Gastroesophageal sphincter (tissue), 4 donors: ENCODE measurements at regions not wholly inside any gene's neighbourhood (a gene's known extent, or its start where the extent isn't known, plus 50 kb on each side); places are given as distances from the start of the nearest gene placed in this dataset.

Experiments
- ATAC-seq: fragments of 150-250 bp; one replicate; pipeline ENCODE4 v1.9.1; 2016; ENCODE audit warnings: mild to moderate bottlenecking, moderate library complexity
- H3K27ac ChIP-seq, 4 donors: fragments of 200-600 bp; sonication (generic) in 3 of 4; 1 replicate in 3 of 4; 2 replicates in 1 of 4; pipeline ENCODE4 v1.5.1; 2016 to 2019
- H3K27me3 ChIP-seq: fragments of 200-600 bp; sonication (generic); one replicate; pipeline ENCODE4 v1.5.1; 2019
- H3K36me3 ChIP-seq, 2 donors: fragments of 200-600 bp; sonication (generic); one replicate each; pipeline ENCODE4 v1.5.1; 2019; ENCODE audit warnings: control low read depth in 1 of 2
- H3K4me1 ChIP-seq, 3 donors: fragments of 200-600 bp; sonication (generic); 1 replicate in 2 of 3; 2 replicates in 1 of 3; pipeline ENCODE4 v1.5.1; 2016 to 2019; ENCODE audit warnings: control low read depth in 2 of 3
- H3K4me3 ChIP-seq, 2 donors: fragments of 200-600 bp; sonication (generic); one replicate each; pipeline ENCODE4 v1.5.1; 2019; ENCODE audit warnings: mild to moderate bottlenecking in 1 of 2, moderate library complexity in 1 of 2
- H3K9me3 ChIP-seq, 3 donors: fragments of 200-600 bp; sonication (generic); one replicate each; pipeline ENCODE4 v1.5.1; 2017 to 2019; ENCODE audit warnings: control low read depth in 2 of 3
- CTCF ChIP-seq, 4 experiments: fragments of 200-600 bp in 2 of 4; fragments of 450-650 bp in 2 of 4; sonication (generic) in 1 of 4; IDR thresholded peaks; one replicate each; pipeline ENCODE4 v1.5.1; 2017 to 2019; ENCODE audit warnings: antibody characterized with exemption in 4 of 4, mild to moderate bottlenecking in 2 of 4, moderate library complexity in 2 of 4
- EP300 ChIP-seq: sonication (generic); formaldehyde crosslinking; IDR thresholded peaks from one replicate; pipeline ENCODE4 v1.6.1; 2017; ENCODE audit warnings: antibody characterized with exemption, mild to moderate bottlenecking
- POLR2A ChIP-seq, 2 donors: fragments of 450-650 bp; IDR thresholded peaks; one replicate each; pipeline ENCODE4 v1.6.1; 2017; ENCODE audit warnings: antibody characterized with exemption in 2 of 2, mild to moderate bottlenecking in 2 of 2, moderate library complexity in 1 of 2
- POLR2AphosphoS5 ChIP-seq: sonication (generic); formaldehyde crosslinking; IDR thresholded peaks from one replicate; pipeline ENCODE4 v1.6.1; 2017; ENCODE audit warnings: antibody characterized with exemption
- WGBS, 2 donors: methylation state at CpG; one replicate each; pipeline ENCODE4 v1.1.5; 2018; ENCODE audit warnings: low coverage in 1 of 2; 5-methylcytosine and 5-hydroxymethylcytosine counted together

DNA sequence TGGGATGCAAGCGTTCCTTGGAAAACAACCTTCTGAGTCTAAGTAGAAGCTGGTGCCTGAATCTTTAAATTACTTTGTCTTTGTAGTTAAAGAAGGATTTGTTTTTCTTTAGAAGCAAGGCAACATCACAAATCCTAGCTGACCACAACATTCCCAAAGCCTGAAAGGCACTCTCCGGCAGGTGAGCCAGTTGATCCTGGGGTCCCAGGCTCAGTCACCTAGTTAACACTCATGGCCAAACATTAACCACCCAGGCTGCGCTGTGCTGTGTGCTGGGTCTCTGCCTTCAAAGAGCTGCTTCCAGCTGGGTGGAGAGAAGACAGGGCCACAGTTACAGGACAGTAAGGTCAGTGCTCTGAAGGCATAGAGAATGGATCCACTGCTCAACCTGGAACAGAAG lies 120.0 kb upstream of the TRIB2 start:
- H3K27ac ChIP-seq = no peak overlapping the region
- WGBS, 2 donors = 93% methylated on average over 2 of the region's 3 CpGs; no CpG with 5 or more reads in 1 of the 2 donors
- H3K36me3 ChIP-seq = no peaks in the 10 kb centered on the region
- no peaks in the 10 kb centered on the region for H3K27me3 ChIP-seq
- no peak for ATAC-seq
- no peaks in the 10 kb centered on the region for H3K4me1 ChIP-seq
- no peak for TF ChIP-seq POLR2A (IDR thresholded peaks at IDR 0.05)
- no peak for TF ChIP-seq EP300
- TF ChIP-seq POLR2AphosphoS5 = no peak
- no peak for TF ChIP-seq CTCF (IDR thresholded peaks at IDR 0.05)
- no peaks in the 10 kb centered on the region for H3K9me3 ChIP-seq
- H3K4me3 ChIP-seq = no peak overlapping the region

DNA sequence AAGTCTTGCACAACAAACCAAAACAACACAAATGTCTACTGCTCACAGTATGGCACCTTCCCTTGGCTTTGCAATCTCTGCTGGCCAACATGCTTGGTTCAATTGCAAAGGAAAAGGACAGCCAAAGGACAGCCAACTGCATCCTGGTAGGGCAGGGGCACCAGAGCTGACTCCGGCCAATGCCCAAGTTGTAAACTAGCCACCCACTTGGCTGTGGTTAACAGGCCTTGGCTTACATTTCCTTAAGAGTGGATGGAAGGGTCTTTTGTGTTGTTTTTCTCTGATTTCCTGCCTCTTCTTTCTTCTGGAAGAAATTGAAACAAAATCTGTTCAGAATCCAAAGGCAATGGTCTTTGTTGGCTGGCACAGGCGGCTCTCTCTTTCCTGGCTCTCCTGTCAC lies 119.1 kb upstream of the TRIB2 start:
- WGBS, 2 donors = 63 to 100% methylated on average over 1 to 2 of the region's 2 CpGs
- no peak for TF ChIP-seq POLR2AphosphoS5
- no peak for TF ChIP-seq POLR2A (IDR thresholded peaks at IDR 0.05)
- TF ChIP-seq EP300 = no peak
- TF ChIP-seq CTCF (IDR thresholded peaks at IDR 0.05) = no peak
- H3K27ac ChIP-seq = no peak overlapping the region

DNA sequence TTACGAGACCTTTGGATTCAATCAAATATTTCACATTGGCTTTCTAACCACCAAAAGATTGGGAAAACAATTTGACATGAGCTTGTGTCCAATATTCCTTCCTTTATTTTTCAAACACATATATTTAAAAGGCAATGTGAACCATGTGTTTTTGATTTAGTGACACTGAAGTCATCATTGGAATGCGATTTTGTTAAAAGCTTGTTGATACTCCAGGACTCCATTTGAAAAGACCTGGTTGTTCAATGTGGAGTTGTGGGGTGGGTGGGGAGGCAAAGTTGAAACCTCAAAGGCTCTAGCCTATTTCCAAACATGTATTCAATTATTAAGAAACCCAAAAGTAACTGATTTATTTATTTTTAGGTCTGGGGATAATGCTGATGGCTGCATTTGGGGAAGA lies 114.1 kb upstream of the TRIB2 start:
- no peak for ATAC-seq
- 67 to 100% methylated on average over 2 of the region's 2 CpGs for WGBS, 2 donors

More for the DNA sequence above, 119.1 kb upstream of the TRIB2 start:
- H3K9me3 ChIP-seq = no peaks in the 10 kb centered on the region
- H3K4me3 ChIP-seq = no peak overlapping the region
- H3K36me3 ChIP-seq = no peaks in the 10 kb centered on the region
- no peaks in the 10 kb centered on the region for H3K4me1 ChIP-seq
- no peaks in the 10 kb centered on the region for H3K27me3 ChIP-seq
- no peak for ATAC-seq

DNA sequence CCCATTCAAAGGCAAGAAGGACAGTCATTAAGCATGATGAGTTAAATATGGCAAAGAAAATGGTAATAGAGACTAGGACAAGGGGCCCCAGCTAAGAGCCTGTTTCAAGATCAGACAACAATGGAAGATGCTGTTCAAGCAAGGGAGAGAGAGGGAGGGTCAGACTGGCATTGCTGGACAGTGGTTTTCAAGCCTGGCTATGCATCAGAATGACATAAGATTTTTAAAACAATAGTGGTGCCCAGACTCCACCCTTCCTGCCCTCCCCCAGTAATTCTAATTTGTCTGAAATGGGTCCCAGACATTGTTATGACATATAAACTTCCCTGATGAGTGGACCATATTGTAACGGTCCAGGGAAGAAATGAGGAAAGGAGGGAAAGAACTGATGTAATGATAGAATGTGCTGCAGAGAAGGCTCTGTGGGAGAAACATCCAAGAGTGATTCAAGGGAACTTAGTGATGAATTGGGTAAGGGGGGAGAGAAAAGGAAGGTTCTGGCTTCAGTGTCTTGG lies 112.9 kb upstream of the TRIB2 start:
- peaks cover 0 to 9% (median 0%) of the 10 kb centered on the region in 3 donors for H3K4me1 ChIP-seq
- no peaks in the 10 kb centered on the region for H3K9me3 ChIP-seq
- no peak overlapping the region for H3K27ac ChIP-seq
- H3K4me3 ChIP-seq = no peak overlapping the region
- no peak for ATAC-seq
- 40 to 69% methylated on average over 1 of the region's 1 CpG for WGBS, 2 donors
- TF ChIP-seq EP300 (no peak), POLR2AphosphoS5 (no peak)
- H3K27me3 ChIP-seq = no peaks in the 10 kb centered on the region
- H3K36me3 ChIP-seq = no peaks in the 10 kb centered on the region

More for the DNA sequence above, 114.1 kb upstream of the TRIB2 start:
- Histone ChIP-seq H3K36me3 (no peaks in the 10 kb centered on the region), H3K9me3 (no peaks in the 10 kb centered on the region), H3K27me3 (no peaks in the 10 kb centered on the region), H3K27ac (no peak overlapping the region), H3K4me1 (peaks cover 0 to 9% (median 0%) of the 10 kb centered on the region in 3 donors), H3K4me3 (no peak overlapping the region)
- no peak for TF ChIP-seq EP300
- no peak for TF ChIP-seq CTCF (IDR thresholded peaks at IDR 0.05)
- no peak for TF ChIP-seq POLR2AphosphoS5
- no peak for TF ChIP-seq POLR2A (IDR thresholded peaks at IDR 0.05)

GRCh38 chr2:12604341-12604740 lies 112.4 kb upstream of the TRIB2 start:
- H3K4me1 ChIP-seq = peaks cover 0 to 9% (median 0%) of the 10 kb centered on the region in 3 donors
- 90 to 100% methylated on average over 1 to 2 of the region's 2 CpGs for WGBS, 2 donors
- no peak for TF ChIP-seq CTCF (IDR thresholded peaks at IDR 0.05)
- no peak for TF ChIP-seq POLR2AphosphoS5
- no peak for TF ChIP-seq POLR2A (IDR thresholded peaks at IDR 0.05)
- no peak for TF ChIP-seq EP300
- H3K27me3 ChIP-seq = no peaks in the 10 kb centered on the region
- H3K9me3 ChIP-seq = no peaks in the 10 kb centered on the region
- no peak overlapping the region for H3K4me3 ChIP-seq
- no peaks in the 10 kb centered on the region for H3K36me3 ChIP-seq
- no peak for ATAC-seq
- no peak overlapping the region for H3K27ac ChIP-seq
